Natural killer cell (primary cell): ENCODE measurements at regions not wholly inside any gene's neighbourhood (a gene's known extent, or its start where the extent isn't known, plus 50 kb on each side); places are given as distances from the start of the nearest gene placed in this dataset.

Experiments
- ATAC-seq, 3 donors: fragments of 150-1000 bp in 2 of 3; fragments of 200-7000 bp in 1 of 3; cut with Tn5 transposase; 1 replicate in 1 of 3; 2 replicates in 2 of 3; pipeline ENCODE4 v1.10.0; 2021; ENCODE audit warnings: mild to moderate bottlenecking in 2 of 3, moderate library complexity in 2 of 3
- DNase-seq, 2 donors: peaks; one replicate each; pipeline versions ENCODE4 v3.0.0 to v3.0.0-alpha.2; 2013 to 2021; ENCODE audit warnings: mixed read lengths in 1 of 2
- H3K27ac ChIP-seq: one replicate; pipeline ENCODE4 v1.5.1; 2013; ENCODE audit warnings: mild to moderate bottlenecking, low read length
- H3K27me3 ChIP-seq: one replicate; pipeline ENCODE4 v1.6.1; 2013; ENCODE audit warnings: low read length; ENCODE audit not compliant: control insufficient read depth, insufficient read depth
- H3K36me3 ChIP-seq: one replicate; pipeline ENCODE4 v1.6.1; 2013; ENCODE audit warnings: low read length; ENCODE audit not compliant: control insufficient read depth, insufficient read depth
- H3K4me1 ChIP-seq: one replicate; pipeline ENCODE4 v1.6.1; 2013; ENCODE audit warnings: low read length; ENCODE audit not compliant: control insufficient read depth, insufficient read depth
- H3K4me3 ChIP-seq: one replicate; pipeline ENCODE4 v1.5.1; 2013; ENCODE audit warnings: low read length
- H3K9me3 ChIP-seq: one replicate; pipeline ENCODE4 v1.6.1; 2013; ENCODE audit warnings: low read length; ENCODE audit not compliant: control insufficient read depth, insufficient read depth
- H3K27ac Mint-ChIP-seq, 2 donors: one replicate each; pipeline ENCODE4 v1.8.0; 2022; ENCODE audit warnings: mild to moderate bottlenecking in 2 of 2, mixed read lengths in 2 of 2, moderate library complexity in 1 of 2
- H3K27me3 Mint-ChIP-seq, 2 donors: one replicate each; pipeline ENCODE4 v1.8.0; 2022; ENCODE audit warnings: low read depth in 2 of 2, mixed read lengths in 2 of 2
- H3K36me3 Mint-ChIP-seq: one replicate; pipeline ENCODE4 v1.8.0; 2022; ENCODE audit warnings: mixed read lengths
- H3K4me1 Mint-ChIP-seq, 2 donors: one replicate each; pipeline ENCODE4 v1.8.0; 2022; ENCODE audit warnings: mixed read lengths in 2 of 2
- H3K4me3 Mint-ChIP-seq: one replicate; pipeline ENCODE4 v1.8.0; 2022; ENCODE audit warnings: mild to moderate bottlenecking, moderate library complexity, mixed read lengths
- H3K9me3 Mint-ChIP-seq, 2 donors: one replicate each; pipeline ENCODE4 v1.8.0; 2022; ENCODE audit warnings: mixed read lengths in 2 of 2
- WGBS: methylation state at CpG from one replicate; pipeline ENCODE4 v1.1.7; 2013; ENCODE audit warnings: missing lambda C conversion rate; ENCODE audit not compliant: insufficient coverage; 5-methylcytosine and 5-hydroxymethylcytosine counted together
- intact Hi-C: fragments of 100-400 bp; cut with micrococcal nuclease; formaldehyde crosslinking; loops from one replicate; pipeline ENCODE4 v1.14.2; 2022
- TF ChIP-seq, protein P1 (sequence below): fragments of 200-600 bp; IDR thresholded peaks from one replicate; pipeline ENCODE4 v1.8.0; 2022; ENCODE audit warnings: antibody characterized with exemption

DNA sequence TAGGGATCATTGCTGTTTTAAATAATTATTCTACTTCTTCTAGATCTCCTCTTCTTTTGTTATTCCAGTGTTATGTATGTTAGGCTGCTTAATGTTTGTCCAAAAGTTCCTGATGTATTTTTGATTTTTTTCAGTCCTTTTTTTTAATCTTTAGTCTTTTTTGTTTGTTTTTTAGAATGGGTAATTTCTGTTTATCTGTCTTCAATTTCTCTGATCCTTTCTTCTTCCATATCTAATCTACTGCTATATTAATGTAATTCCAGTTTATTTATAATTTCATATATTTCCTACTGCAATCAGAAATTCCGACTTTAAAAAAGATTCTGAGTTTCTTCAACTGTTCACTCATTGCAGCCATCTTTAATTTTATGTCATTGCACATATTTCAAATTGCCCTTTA, 452.8 kb upstream of the POT1 start:
- TF ChIP-seq, protein P1, sequence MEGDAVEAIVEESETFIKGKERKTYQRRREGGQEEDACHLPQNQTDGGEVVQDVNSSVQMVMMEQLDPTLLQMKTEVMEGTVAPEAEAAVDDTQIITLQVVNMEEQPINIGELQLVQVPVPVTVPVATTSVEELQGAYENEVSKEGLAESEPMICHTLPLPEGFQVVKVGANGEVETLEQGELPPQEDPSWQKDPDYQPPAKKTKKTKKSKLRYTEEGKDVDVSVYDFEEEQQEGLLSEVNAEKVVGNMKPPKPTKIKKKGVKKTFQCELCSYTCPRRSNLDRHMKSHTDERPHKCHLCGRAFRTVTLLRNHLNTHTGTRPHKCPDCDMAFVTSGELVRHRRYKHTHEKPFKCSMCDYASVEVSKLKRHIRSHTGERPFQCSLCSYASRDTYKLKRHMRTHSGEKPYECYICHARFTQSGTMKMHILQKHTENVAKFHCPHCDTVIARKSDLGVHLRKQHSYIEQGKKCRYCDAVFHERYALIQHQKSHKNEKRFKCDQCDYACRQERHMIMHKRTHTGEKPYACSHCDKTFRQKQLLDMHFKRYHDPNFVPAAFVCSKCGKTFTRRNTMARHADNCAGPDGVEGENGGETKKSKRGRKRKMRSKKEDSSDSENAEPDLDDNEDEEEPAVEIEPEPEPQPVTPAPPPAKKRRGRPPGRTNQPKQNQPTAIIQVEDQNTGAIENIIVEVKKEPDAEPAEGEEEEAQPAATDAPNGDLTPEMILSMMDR = no peak
- Mint-ChIP-seq H3K27ac (no peak overlapping the region), H3K4me3 (no peak overlapping the region), H3K9me3 (peaks cover 0 to 2% of the 10 kb centered on the region in 2 donors), H3K27me3 (no peaks in the 10 kb centered on the region), H3K4me1 (no peaks in the 10 kb centered on the region), H3K36me3 (no peaks in the 10 kb centered on the region)
- DNase-seq (no peak), ATAC-seq (no peak)
- H3K27ac ChIP-seq = no peak overlapping the region
- H3K27me3 ChIP-seq = no peaks in the 10 kb centered on the region
- WGBS = 80% methylated on average over 1 of the region's 1 CpG
- no peak overlapping the region for H3K4me3 ChIP-seq
- no peaks in the 10 kb centered on the region for H3K9me3 ChIP-seq
- no peaks in the 10 kb centered on the region for H3K36me3 ChIP-seq
- intact Hi-C loops = no loop called here
- no peaks in the 10 kb centered on the region for H3K4me1 ChIP-seq

DNA sequence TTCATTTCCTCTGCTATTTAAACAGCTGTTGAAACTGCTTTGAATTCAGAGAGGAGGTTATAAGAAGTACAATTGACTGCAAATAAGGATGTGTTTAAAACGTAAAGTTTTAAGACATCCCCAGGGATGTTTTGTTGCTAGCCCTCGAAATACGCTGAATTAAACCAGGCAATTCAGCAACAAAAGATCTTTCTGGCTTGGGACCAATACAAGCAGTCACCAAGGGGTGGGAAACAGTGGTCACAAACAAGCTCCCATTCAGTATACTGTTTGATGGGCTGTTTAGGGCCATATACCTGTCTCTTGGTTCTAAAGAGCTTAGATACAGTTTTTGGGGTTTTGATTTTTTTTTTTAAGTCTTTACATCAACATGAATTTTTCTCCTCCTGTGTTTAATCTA, 446.3 kb upstream of the POT1 start:
- Histone ChIP-seq H3K4me1 (no peaks in the 10 kb centered on the region), H3K27ac (no peak overlapping the region), H3K9me3 (no peaks in the 10 kb centered on the region), H3K4me3 (no peak overlapping the region), H3K27me3 (no peaks in the 10 kb centered on the region), H3K36me3 (no peaks in the 10 kb centered on the region)
- DNase-seq = no peak
- H3K4me1 Mint-ChIP-seq = no peaks in the 10 kb centered on the region
- intact Hi-C loops = no loop called here
- H3K36me3 Mint-ChIP-seq = no peaks in the 10 kb centered on the region
- TF ChIP-seq, protein P1 = no peak
- ATAC-seq = no peak
- H3K9me3 Mint-ChIP-seq = no peaks in the 10 kb centered on the region
- no peak overlapping the region for H3K27ac Mint-ChIP-seq
- no peaks in the 10 kb centered on the region for H3K27me3 Mint-ChIP-seq
- no peak overlapping the region for H3K4me3 Mint-ChIP-seq
- WGBS = 90% methylated on average over 3 of the region's 3 CpGs

DNA sequence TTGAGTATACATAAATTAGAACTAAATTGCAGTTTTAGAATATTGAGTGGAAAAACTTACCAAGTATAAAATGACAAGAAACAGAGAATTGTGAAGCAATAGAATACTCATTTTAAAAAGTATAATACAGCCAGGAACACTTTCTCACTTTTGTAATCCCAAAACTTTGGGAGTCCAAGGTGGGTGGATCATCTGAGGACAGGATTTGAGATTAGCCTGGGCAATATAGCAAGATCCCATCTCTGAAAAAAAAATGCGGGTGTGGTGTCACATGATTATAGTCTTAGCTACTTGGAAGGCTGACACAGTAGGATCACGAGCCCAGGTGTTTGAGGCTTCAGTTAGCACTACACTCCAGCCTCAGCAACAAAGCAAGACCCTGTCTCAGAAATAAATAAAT, 440.9 kb upstream of the POT1 start:
- Mint-ChIP-seq H3K4me1 (no peaks in the 10 kb centered on the region), H3K9me3 (peaks cover 0 to 9% of the 10 kb centered on the region in 2 donors), H3K4me3 (no peak overlapping the region), H3K36me3 (no peaks in the 10 kb centered on the region), H3K27me3 (no peaks in the 10 kb centered on the region), H3K27ac (no peak overlapping the region)
- Histone ChIP-seq H3K27me3 (no peaks in the 10 kb centered on the region), H3K27ac (no peak overlapping the region), H3K4me1 (no peaks in the 10 kb centered on the region), H3K9me3 (no peaks in the 10 kb centered on the region), H3K36me3 (no peaks in the 10 kb centered on the region), H3K4me3 (no peak overlapping the region)
- WGBS = 62% methylated on average over 2 of the region's 2 CpGs
- intact Hi-C loops = no loop called here
- ATAC-seq (no peak), DNase-seq (no peak)
- TF ChIP-seq, protein P1 = no peak

DNA sequence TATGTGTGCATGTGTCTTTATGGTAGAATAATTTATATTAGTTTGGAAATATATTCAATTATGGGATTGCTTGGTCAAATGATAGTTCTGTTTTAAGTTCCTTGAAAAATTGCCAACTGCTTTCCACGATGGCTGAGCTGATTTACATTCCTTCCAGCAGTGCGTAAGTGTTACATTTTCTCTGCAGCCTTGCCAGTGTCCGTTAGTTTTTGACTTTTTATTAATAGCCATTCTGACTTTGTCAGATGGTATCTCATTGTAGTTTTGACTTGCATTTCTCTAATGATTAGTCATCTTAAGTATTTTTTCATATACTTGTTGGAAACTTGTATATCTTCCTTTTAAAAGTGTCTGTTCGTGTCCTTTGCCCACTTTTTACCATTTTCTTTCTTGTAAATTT, 434.2 kb upstream of the POT1 start:
- Histone ChIP-seq H3K4me3 (no peak overlapping the region), H3K4me1 (no peaks in the 10 kb centered on the region), H3K27me3 (no peaks in the 10 kb centered on the region), H3K27ac (no peak overlapping the region), H3K36me3 (no peaks in the 10 kb centered on the region), H3K9me3 (no peaks in the 10 kb centered on the region)
- Mint-ChIP-seq H3K4me1 (no peaks in the 10 kb centered on the region), H3K4me3 (no peak overlapping the region), H3K27ac (no peak overlapping the region), H3K27me3 (no peaks in the 10 kb centered on the region), H3K9me3 (peaks cover 0 to 9% of the 10 kb centered on the region in 2 donors), H3K36me3 (no peaks in the 10 kb centered on the region)
- no peak for ATAC-seq
- TF ChIP-seq, protein P1 = no peak
- no peak for DNase-seq
- intact Hi-C loops = no loop called here
- WGBS = 68% methylated on average over 3 of the region's 4 CpGs
